Endodermal cell (in vitro differentiated cells): ENCODE measurements at regions not wholly inside any gene's neighbourhood (a gene's known extent, or its start where the extent isn't known, plus 50 kb on each side); places are given as distances from the start of the nearest gene placed in this dataset.
A peak's percentile ranks its signal among the peaks of the same experiment; 100 is the strongest.
"Not testable (repeated sequence)": the region's sequence is repeated elsewhere in the genome, so short reads cannot be mapped to it uniquely, and the experiment has no call there.

Experiments
- DNase-seq: peaks from one replicate; pipeline ENCODE4 v3.0.0-alpha.2; 2017
- H3K27ac ChIP-seq: 2 replicates; pipeline ENCODE4 v1.5.1; 2013; ENCODE audit warnings: mild to moderate bottlenecking, low read depth, low read length, moderate library complexity
- H3K27me3 ChIP-seq: 2 replicates; pipeline ENCODE4 v1.6.1; 2013; ENCODE audit warnings: mild to moderate bottlenecking, low read length, moderate library complexity; ENCODE audit not compliant: insufficient read depth, control insufficient read depth, poor library complexity, severe bottlenecking
- H3K36me3 ChIP-seq: 2 replicates; pipeline ENCODE4 v1.7.0; 2013; ENCODE audit warnings: mild to moderate bottlenecking, low read length, moderate library complexity; ENCODE audit not compliant: control insufficient read depth, insufficient read depth
- H3K4me1 ChIP-seq: one replicate; pipeline ENCODE4 v1.7.0; 2013; ENCODE audit warnings: low read length; ENCODE audit not compliant: control insufficient read depth, insufficient read depth
- H3K4me3 ChIP-seq: 2 replicates; pipeline ENCODE4 v1.5.1; 2013; ENCODE audit warnings: mild to moderate bottlenecking, low read length, moderate library complexity
- H3K9ac ChIP-seq: 2 replicates; pipeline ENCODE4 v1.6.1; 2013; ENCODE audit warnings: mild to moderate bottlenecking, low read length, moderate library complexity; ENCODE audit not compliant: poor library complexity, severe bottlenecking; ENCODE audit errors: extremely low read depth
- H3K9me3 ChIP-seq: 2 replicates; pipeline ENCODE4 v1.6.1; 2013; ENCODE audit warnings: mild to moderate bottlenecking, low read length, moderate library complexity; ENCODE audit not compliant: control insufficient read depth
- H3K27ac Mint-ChIP-seq: 2 replicates; pipeline ENCODE4 v1.8.0; 2020; ENCODE audit warnings: mixed read lengths
- H3K27me3 Mint-ChIP-seq: 2 replicates; pipeline ENCODE4 v1.8.0; 2021; ENCODE audit warnings: mild to moderate bottlenecking, mixed read lengths; ENCODE audit not compliant: insufficient read depth
- H3K36me3 Mint-ChIP-seq: 2 replicates; pipeline ENCODE4 v1.8.0; 2020; ENCODE audit warnings: low read depth, mixed read lengths
- H3K4me1 Mint-ChIP-seq: 2 replicates; pipeline ENCODE4 v1.8.0; 2020; ENCODE audit warnings: mixed read lengths
- H3K4me3 Mint-ChIP-seq: 2 replicates; pipeline ENCODE4 v1.8.0; 2020; ENCODE audit warnings: mild to moderate bottlenecking, moderate library complexity, mixed read lengths
- H3K9me3 Mint-ChIP-seq: 2 replicates; pipeline ENCODE4 v1.8.0; 2020; ENCODE audit warnings: mild to moderate bottlenecking, mixed read lengths
- CTCF ChIP-seq: fragments of 200-600 bp; sonication (generic); conservative IDR thresholded peaks from 2 replicates; pipeline ENCODE4 v1.5.0; 2021; ENCODE audit warnings: antibody characterized with exemption, mild to moderate bottlenecking
- WGBS, 2 experiments: methylation state at CpG; one replicate each; pipeline versions ENCODE4 v1.1.5 to v1.1.7; 2013; ENCODE audit warnings: missing lambda C conversion rate in 2 of 2, mixed read lengths in 1 of 2; ENCODE audit not compliant: insufficient coverage in 1 of 2, insufficient read length in 1 of 2; 5-methylcytosine and 5-hydroxymethylcytosine counted together

DNA sequence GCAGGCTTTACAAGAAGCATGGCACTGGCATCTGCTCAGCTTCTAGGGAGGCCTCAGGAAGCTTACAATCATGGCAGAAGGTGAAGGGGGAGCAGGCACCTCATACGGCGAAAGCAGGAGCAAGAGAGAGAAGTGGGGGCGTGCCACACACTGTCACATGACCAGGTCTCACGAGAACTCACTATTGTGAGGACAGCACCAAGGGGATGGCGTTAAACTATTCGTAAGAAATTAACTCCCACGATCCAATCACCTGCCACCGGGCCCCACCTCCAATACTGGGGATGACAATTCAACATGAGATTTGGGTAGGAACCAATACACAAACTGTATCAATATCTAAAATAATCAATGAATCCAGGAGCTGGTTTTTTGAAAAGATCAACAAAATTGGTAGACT is 156.0 kb upstream of the DPP10 start:
- Mint-ChIP-seq H3K36me3 (no peaks in the 10 kb centered on the region), H3K4me1 (no peaks in the 10 kb centered on the region), H3K4me3 (no peak overlapping the region), H3K27me3 (no peaks in the 10 kb centered on the region), H3K9me3 (peaks cover 2% of the 10 kb centered on the region), H3K27ac (no peak overlapping the region)
- DNase-seq = no peak
- no peaks in the 10 kb centered on the region for H3K27me3 ChIP-seq
- H3K9ac ChIP-seq = no peak overlapping the region
- H3K27ac ChIP-seq = no peak overlapping the region
- H3K4me1 ChIP-seq = no peaks in the 10 kb centered on the region
- no peaks in the 10 kb centered on the region for H3K9me3 ChIP-seq
- no peak for TF ChIP-seq CTCF
- H3K4me3 ChIP-seq = no peak overlapping the region
- no peaks in the 10 kb centered on the region for H3K36me3 ChIP-seq
- WGBS, 2 experiments = 95 to 100% methylated on average over 3 to 8 of the region's 8 CpGs

- Mint-ChIP-seq H3K27ac (no peak overlapping the region), H3K27me3 (no peaks in the 10 kb centered on the region), H3K36me3 (no peaks in the 10 kb centered on the region), H3K4me1 (peaks cover 31% of the 10 kb centered on the region), H3K9me3 (peaks cover 2% of the 10 kb centered on the region), H3K4me3 (no peak overlapping the region)
- no peak for TF ChIP-seq CTCF
- Histone ChIP-seq H3K9me3 (no peaks in the 10 kb centered on the region), H3K4me1 (peaks cover 12% of the 10 kb centered on the region), H3K27ac (no peak overlapping the region), H3K9ac (no peak overlapping the region), H3K4me3 (no peak overlapping the region), H3K27me3 (no peaks in the 10 kb centered on the region), H3K36me3 (no peaks in the 10 kb centered on the region)
- no peak for DNase-seq
- WGBS, 2 experiments = 89% methylated on average over 4 of the region's 5 CpGs; no CpG with 5 or more reads in 1 of the 2 experiments
Observed at GRCh38 chr2:114293355-114293754, 149.1 kb upstream of the DPP10 start.

- DNase-seq = peak; percentile 52
- Histone ChIP-seq H3K36me3 (no peaks in the 10 kb centered on the region), H3K9ac (no peak overlapping the region), H3K4me3 (no peak overlapping the region), H3K27ac (no peak overlapping the region), H3K9me3 (no peaks in the 10 kb centered on the region), H3K27me3 (no peaks in the 10 kb centered on the region), H3K4me1 (peaks cover 12% of the 10 kb centered on the region)
- Mint-ChIP-seq H3K27ac (no peak overlapping the region), H3K4me1 (peaks cover 32% of the 10 kb centered on the region), H3K27me3 (no peaks in the 10 kb centered on the region), H3K36me3 (no peaks in the 10 kb centered on the region), H3K9me3 (no peaks in the 10 kb centered on the region), H3K4me3 (no peak overlapping the region)
- no peak for TF ChIP-seq CTCF
- WGBS, 2 experiments = 55 to 78% methylated on average over 4 to 6 of the region's 6 CpGs
Observed at GRCh38 chr2:114294741-114295140, 147.7 kb upstream of the DPP10 start.

DNA sequence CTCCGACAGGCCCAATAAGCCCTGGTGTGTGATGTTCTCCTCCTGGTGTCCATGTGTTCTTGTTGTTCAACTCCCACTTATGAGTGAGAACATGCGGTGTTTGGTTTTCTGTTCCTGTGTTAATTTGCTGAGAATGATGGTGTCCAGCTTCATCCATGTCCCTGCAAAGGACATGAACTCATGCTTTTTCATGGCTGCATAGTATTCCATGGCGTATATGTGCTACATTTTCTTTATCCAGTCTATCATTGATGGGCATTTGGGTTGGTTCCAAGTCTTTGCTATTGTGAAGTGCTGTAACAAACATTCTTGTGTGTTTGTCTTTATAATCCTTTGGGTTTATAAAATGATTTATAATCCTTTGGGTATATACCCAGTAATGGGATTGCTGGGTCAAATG is 142.1 kb upstream of the DPP10 start:
- H3K36me3 Mint-ChIP-seq, DNase-seq, H3K27me3 Mint-ChIP-seq, H3K27me3 ChIP-seq, H3K36me3 ChIP-seq, H3K4me3 Mint-ChIP-seq, H3K4me3 ChIP-seq, H3K9ac ChIP-seq, H3K27ac Mint-ChIP-seq, H3K27ac ChIP-seq: not testable (repeated sequence)
- Histone ChIP-seq H3K9me3 (peaks cover 10% of the 10 kb centered on the region), H3K4me1 (peaks cover 12% of the 10 kb centered on the region)
- WGBS, 2 experiments = 88 to 100% methylated on average over 3 of the region's 3 CpGs
- Mint-ChIP-seq H3K9me3 (peaks cover 18% of the 10 kb centered on the region), H3K4me1 (peaks cover 23% of the 10 kb centered on the region)
